ENCODE measurements at regions not wholly inside any gene's neighbourhood (a gene's known extent, or its start where the extent isn't known, plus 50 kb on each side); places are given as distances from the start of the nearest gene placed in this dataset.

DNA sequence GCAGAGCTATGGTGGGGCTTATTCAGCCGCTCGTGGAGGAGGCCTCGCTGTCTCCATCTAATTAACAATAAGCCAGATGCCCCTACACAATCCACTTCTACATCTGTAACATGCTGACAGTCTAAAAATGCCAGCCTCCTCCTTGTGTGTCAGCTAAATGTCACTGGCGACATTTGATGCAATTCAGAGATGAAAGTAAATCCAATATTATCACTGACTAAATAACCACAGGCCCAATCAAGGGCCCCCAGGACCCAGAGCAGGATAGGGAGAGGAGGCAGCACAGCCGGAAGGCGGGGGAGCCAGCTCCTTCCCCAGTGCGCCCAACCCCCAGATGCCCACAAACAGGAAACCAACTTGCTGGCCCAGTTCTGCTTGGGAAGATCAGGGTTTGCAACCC, 76.6 kb downstream of the DMRTA2 start:
- TF ChIP-seq, protein P1, sequence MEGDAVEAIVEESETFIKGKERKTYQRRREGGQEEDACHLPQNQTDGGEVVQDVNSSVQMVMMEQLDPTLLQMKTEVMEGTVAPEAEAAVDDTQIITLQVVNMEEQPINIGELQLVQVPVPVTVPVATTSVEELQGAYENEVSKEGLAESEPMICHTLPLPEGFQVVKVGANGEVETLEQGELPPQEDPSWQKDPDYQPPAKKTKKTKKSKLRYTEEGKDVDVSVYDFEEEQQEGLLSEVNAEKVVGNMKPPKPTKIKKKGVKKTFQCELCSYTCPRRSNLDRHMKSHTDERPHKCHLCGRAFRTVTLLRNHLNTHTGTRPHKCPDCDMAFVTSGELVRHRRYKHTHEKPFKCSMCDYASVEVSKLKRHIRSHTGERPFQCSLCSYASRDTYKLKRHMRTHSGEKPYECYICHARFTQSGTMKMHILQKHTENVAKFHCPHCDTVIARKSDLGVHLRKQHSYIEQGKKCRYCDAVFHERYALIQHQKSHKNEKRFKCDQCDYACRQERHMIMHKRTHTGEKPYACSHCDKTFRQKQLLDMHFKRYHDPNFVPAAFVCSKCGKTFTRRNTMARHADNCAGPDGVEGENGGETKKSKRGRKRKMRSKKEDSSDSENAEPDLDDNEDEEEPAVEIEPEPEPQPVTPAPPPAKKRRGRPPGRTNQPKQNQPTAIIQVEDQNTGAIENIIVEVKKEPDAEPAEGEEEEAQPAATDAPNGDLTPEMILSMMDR (IDR thresholded peaks at IDR 0.05): no peak
- no peak for TF ChIP-seq ZFX (IDR thresholded peaks at IDR 0.05; ENCODE audit: borderline replicate concordance)
